Body of pancreas (tissue), 4 donors: ENCODE measurements at regions not wholly inside any gene's neighbourhood (a gene's known extent, or its start where the extent isn't known, plus 50 kb on each side); places are given as distances from the start of the nearest gene placed in this dataset.

Experiments used
- ATAC-seq: fragments of 150-250 bp; one replicate; pipeline ENCODE4 v1.9.1; 2016
- DNase-seq, 4 donors: peaks; one replicate each; pipeline ENCODE4 v3.0.0-alpha.2; 2019
- H3K27ac ChIP-seq, 4 donors: fragments of 200-600 bp; sonication (generic); 1 replicate in 3 of 4; 2 replicates in 1 of 4; pipeline versions ENCODE4 v1.5.1 to v1.6.1; 2016 to 2019; ENCODE audit warnings: mild to moderate bottlenecking in 1 of 4, mixed read lengths in 1 of 4, moderate library complexity in 1 of 4
- H3K27me3 ChIP-seq, 2 donors: fragments of 200-600 bp; sonication (generic); one replicate each; pipeline ENCODE4 v1.6.0; 2016; ENCODE audit warnings: mild to moderate bottlenecking in 1 of 2
- H3K36me3 ChIP-seq, 2 donors: fragments of 200-600 bp; sonication (generic); replicated peaks in 1 of 2; 2 replicates each; pipeline ENCODE4 v1.5.1; 2016; ENCODE audit warnings: low read depth in 2 of 2; ENCODE audit not compliant: insufficient read depth in 1 of 2
- H3K4me1 ChIP-seq: fragments of 200-600 bp; sonication (generic); one replicate; pipeline ENCODE4 v1.6.0; 2016
- H3K4me3 ChIP-seq, 2 donors: fragments of 200-600 bp; sonication (generic); 1 replicate in 1 of 2; 2 replicates in 1 of 2; pipeline ENCODE4 v1.5.1; 2016 to 2019
- H3K9me3 ChIP-seq, 3 donors: fragments of 200-600 bp; sonication (generic); 1 replicate in 2 of 3; 2 replicates in 1 of 3; pipeline ENCODE4 v1.5.1; 2016
- POLR2A ChIP-seq, 3 donors: fragments of 450-650 bp; IDR thresholded peaks; one replicate each; pipeline ENCODE4 v1.6.1; 2016; ENCODE audit warnings: antibody characterized with exemption in 3 of 3, mild to moderate bottlenecking in 2 of 3
- WGBS, 2 donors: methylation state at CpG; one replicate each; pipeline ENCODE4 v1.1.5; 2017; 5-methylcytosine and 5-hydroxymethylcytosine counted together
- intact Hi-C: fragments of 100-400 bp; cut with DNase I; formaldehyde crosslinking; loops from one replicate; pipeline ENCODE4 v1.15.1; 2023
- TF ChIP-seq, protein P1 (sequence below), 7 experiments: fragments of 450-650 bp in 4 of 7; fragments of 200-600 bp in 3 of 7; sonication (generic) in 3 of 7; IDR thresholded peaks; one replicate each; pipeline ENCODE4 v1.5.1; 2016 to 2019; ENCODE audit warnings: antibody characterized with exemption in 7 of 7

DNA sequence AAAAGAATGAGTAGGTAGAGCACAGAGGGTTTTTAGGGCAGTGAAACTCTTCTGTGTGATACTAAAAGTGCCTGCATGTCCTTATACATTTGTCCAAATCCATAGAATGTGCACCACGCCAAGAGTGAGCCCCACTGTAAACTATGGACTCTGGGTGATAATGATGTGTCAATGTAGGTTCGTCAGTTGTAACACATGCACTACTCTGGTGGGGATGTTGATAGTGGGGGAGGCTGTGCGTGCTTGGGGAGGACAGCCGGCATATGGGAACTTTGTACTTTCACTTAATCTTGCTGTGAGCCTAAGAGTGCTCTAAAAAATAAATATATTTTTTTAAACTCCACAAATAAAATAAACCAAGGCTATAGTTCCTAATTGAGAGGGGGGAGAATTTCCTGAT lies 319.2 kb downstream of the SHQ1 start:
- Histone ChIP-seq H3K9me3 (no peaks in the 10 kb centered on the region), H3K27me3 (no peaks in the 10 kb centered on the region), H3K4me3 (no peak overlapping the region), H3K36me3 (no peaks in the 10 kb centered on the region), H3K27ac (no peak overlapping the region), H3K4me1 (no peaks in the 10 kb centered on the region)
- no peak for DNase-seq
- TF ChIP-seq, protein P1, sequence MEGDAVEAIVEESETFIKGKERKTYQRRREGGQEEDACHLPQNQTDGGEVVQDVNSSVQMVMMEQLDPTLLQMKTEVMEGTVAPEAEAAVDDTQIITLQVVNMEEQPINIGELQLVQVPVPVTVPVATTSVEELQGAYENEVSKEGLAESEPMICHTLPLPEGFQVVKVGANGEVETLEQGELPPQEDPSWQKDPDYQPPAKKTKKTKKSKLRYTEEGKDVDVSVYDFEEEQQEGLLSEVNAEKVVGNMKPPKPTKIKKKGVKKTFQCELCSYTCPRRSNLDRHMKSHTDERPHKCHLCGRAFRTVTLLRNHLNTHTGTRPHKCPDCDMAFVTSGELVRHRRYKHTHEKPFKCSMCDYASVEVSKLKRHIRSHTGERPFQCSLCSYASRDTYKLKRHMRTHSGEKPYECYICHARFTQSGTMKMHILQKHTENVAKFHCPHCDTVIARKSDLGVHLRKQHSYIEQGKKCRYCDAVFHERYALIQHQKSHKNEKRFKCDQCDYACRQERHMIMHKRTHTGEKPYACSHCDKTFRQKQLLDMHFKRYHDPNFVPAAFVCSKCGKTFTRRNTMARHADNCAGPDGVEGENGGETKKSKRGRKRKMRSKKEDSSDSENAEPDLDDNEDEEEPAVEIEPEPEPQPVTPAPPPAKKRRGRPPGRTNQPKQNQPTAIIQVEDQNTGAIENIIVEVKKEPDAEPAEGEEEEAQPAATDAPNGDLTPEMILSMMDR (IDR thresholded peaks at IDR 0.05) = no peak
- TF ChIP-seq POLR2A (IDR thresholded peaks at IDR 0.05) = no peak
- intact Hi-C loops = no loop called here
- ATAC-seq = no peak
- WGBS, 2 donors = 86 to 95% methylated on average over 4 of the region's 4 CpGs

DNA sequence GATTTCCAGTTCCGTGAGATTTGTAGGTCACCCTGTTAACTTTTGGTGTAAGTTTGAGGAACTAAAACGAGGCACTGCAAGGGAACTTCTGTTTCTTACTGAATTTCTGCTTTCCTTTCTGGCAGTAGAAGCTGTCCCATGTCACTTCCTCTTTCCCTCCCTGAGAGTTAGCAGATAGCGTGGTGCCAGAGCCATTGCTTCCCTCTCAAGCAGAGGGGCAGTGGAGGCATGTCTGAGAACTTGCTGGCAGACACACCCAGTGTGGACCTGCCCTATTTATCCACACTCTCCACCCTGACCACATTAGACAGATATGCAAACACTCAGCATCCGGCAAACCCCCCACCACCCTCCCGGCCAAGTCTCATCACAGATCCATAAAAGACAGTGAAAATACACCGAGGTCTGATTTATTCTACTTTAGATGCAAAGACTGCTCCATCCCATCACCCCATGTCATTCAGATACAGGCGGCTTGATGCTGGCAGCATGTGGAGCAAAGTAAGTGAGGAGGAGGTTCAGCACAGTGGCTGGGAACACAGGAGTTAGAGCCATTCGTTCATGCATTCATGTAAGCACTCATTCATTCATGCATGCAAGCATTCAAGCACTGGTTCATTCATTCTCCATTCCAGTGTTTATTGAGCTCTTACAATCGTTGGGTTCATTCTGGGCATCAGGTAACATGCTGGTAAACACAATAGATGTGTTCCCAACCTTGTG lies 324.7 kb downstream of the SHQ1 start:
- DNase-seq = peak in 1 of 4 donors; percentile 53
- no peak overlapping the region for H3K4me3 ChIP-seq
- WGBS, 2 donors = 42 to 50% methylated on average over 8 to 9 of the region's 9 CpGs
- H3K27ac ChIP-seq = no peak overlapping the region
- intact Hi-C loops = no loop called here
- no peaks in the 10 kb centered on the region for H3K36me3 ChIP-seq
- no peaks in the 10 kb centered on the region for H3K27me3 ChIP-seq
- TF ChIP-seq, protein P1 (IDR thresholded peaks at IDR 0.05) = no peak
- no peak for TF ChIP-seq POLR2A (IDR thresholded peaks at IDR 0.05)
- ATAC-seq = no peak
- H3K4me1 ChIP-seq = no peaks in the 10 kb centered on the region
- H3K9me3 ChIP-seq = no peaks in the 10 kb centered on the region

DNA sequence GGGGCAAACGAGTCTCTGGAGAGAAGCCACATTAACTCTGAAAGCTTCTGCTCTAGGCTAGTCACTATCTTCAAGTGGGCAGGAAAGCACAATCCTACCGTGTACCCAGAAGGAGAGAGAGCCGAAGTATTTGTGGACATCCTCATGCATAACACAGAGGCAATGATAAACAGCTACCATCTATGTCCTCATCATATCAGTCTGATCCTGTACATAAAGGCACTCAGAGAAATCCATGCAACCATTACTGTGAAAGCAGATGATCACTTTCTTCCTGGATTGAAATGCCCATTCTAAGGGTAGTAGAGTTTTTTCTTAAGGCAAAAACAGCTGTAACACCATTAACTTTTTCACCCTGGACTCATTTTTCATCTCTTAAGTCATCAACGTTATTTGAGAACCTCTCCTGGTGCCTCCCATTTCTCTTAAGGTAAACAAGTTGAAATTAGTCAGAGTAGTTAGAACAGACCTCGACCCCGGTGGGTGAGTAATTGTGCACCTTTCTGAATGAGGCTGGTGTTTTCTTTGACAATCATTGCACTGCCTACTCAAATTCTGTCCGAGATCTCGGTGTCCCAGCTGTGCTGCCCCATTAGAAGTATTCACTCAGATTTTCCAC lies 327.4 kb downstream of the SHQ1 start:
- TF ChIP-seq, protein P1 (IDR thresholded peaks at IDR 0.05) = no peak
- TF ChIP-seq POLR2A (IDR thresholded peaks at IDR 0.05) = no peak
- Histone ChIP-seq H3K27me3 (no peaks in the 10 kb centered on the region), H3K4me3 (no peak overlapping the region), H3K4me1 (no peaks in the 10 kb centered on the region), H3K9me3 (no peaks in the 10 kb centered on the region), H3K36me3 (no peaks in the 10 kb centered on the region), H3K27ac (no peak overlapping the region)
- 53 to 62% methylated on average over 5 to 8 of the region's 8 CpGs for WGBS, 2 donors
- DNase-seq = no peak
- no peak for ATAC-seq
- intact Hi-C loops = no loop called here

DNA sequence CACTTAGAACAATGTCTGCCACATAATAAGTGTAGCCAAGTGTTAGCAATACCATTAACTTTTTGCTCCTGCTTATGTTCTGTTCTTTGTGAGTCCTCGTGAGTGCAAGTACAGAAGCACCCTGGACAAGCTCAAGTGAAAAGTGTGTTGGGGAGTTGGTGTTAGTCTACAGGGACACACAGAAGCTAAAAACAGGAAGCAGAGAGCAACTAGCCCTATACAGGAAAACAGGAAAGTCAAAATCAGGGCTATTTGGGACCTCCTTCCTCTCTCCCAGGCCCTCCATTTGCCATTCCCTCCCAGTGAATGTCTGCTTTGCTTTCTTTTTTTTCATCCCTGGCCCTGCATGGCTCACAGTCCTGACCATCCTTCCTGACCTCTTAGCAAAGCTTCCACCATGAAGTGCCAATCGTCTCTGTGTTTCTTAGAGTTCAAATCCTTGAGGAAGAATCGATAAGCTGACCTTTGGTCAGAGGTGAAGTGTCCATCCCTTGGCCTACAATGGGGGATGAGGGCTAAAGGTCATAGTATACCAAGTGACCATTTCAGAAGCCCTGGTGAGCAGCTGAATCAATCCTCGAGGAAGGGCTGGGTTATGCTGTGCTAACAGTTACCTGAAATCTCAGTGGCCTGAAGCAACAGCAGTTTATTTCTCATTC lies 328.2 kb downstream of the SHQ1 start:
- ATAC-seq (no peak), DNase-seq (no peak)
- Histone ChIP-seq H3K36me3 (no peaks in the 10 kb centered on the region), H3K27me3 (no peaks in the 10 kb centered on the region), H3K9me3 (no peaks in the 10 kb centered on the region), H3K27ac (no peak overlapping the region), H3K4me3 (no peak overlapping the region), H3K4me1 (no peaks in the 10 kb centered on the region)
- 75 to 80% methylated on average over 3 to 4 of the region's 4 CpGs for WGBS, 2 donors
- TF ChIP-seq, protein P1 (IDR thresholded peaks at IDR 0.05) = no peak
- no peak for TF ChIP-seq POLR2A (IDR thresholded peaks at IDR 0.05)
- intact Hi-C loops = no loop called here
